Coronary artery (tissue), 2 donors: ENCODE measurements at regions not wholly inside any gene's neighbourhood (a gene's known extent, or its start where the extent isn't known, plus 50 kb on each side); places are given as distances from the start of the nearest gene placed in this dataset.

Experiments used
- DNase-seq: peaks from one replicate; pipeline ENCODE4 v3.0.0-alpha.2; 2017; ENCODE audit warnings: low spot score
- H3K27ac ChIP-seq, 2 donors: fragments of 200-600 bp; sonication (generic); one replicate each; pipeline ENCODE4 v1.5.1; 2016 to 2019
- H3K4me3 ChIP-seq: fragments of 200-600 bp; sonication (generic); 2 replicates; pipeline ENCODE4 v1.5.1; 2016; ENCODE audit warnings: mild to moderate bottlenecking, moderate library complexity
- CTCF ChIP-seq: fragments of 200-600 bp; sonication (generic); IDR thresholded peaks from one replicate; pipeline ENCODE4 v1.5.1; 2019; ENCODE audit warnings: antibody characterized with exemption

- Histone ChIP-seq H3K4me3 (no peak overlapping the region), H3K27ac (no peak overlapping the region)
- DNase-seq = no peak
- no peak for TF ChIP-seq CTCF
These were observed 413.4 kb upstream of the AGA start for GRCh38 chr4:177855507-177856197.

GRCh38 chr4:177860171-177860570 lies 417.9 kb upstream of the AGA start:
- no peak for DNase-seq
- no peak overlapping the region for H3K4me3 ChIP-seq
- TF ChIP-seq CTCF = no peak

GRCh38 chr4:177861551-177862094 lies 419.4 kb upstream of the AGA start:
- H3K27ac ChIP-seq = no peak overlapping the region
- DNase-seq = no peak
- no peak for TF ChIP-seq CTCF
- H3K4me3 ChIP-seq = no peak overlapping the region

More at GRCh38 chr4:177860171-177860570, 417.9 kb upstream of the AGA start:
- no peak overlapping the region for H3K27ac ChIP-seq

GRCh38 chr4:177862541-177863176 lies 420.4 kb upstream of the AGA start:
- TF ChIP-seq CTCF = no peak
- no peak for DNase-seq
- H3K27ac ChIP-seq = no peak overlapping the region
- H3K4me3 ChIP-seq = no peak overlapping the region

DNA sequence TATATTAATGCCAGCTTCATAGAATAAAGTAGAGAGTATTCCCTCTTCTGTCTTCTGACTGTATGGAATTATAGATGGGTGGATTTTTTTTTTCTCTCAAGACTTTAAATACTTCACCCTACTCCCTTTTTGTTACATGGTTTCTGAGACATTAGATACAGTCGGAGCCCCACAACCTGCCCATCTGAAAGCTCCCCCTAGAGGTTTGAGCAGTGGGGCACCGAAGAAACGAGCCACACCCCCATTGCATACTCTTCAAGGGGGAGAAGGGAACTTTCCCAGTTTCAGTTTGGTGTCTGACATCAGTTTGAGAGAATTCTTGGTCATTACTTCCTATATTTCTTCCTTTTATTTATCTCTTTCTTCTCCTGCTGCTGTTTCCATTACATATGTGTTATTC lies 437.6 kb upstream of the AGA start:
- no peak for DNase-seq
- no peak overlapping the region for H3K27ac ChIP-seq
- TF ChIP-seq CTCF = no peak
- H3K4me3 ChIP-seq = no peak overlapping the region

- TF ChIP-seq CTCF = no peak
- Histone ChIP-seq H3K27ac (no peak overlapping the region), H3K4me3 (no peak overlapping the region)
- no peak for DNase-seq
These were observed 452.9 kb upstream of the AGA start for GRCh38 chr4:177895136-177895535.

DNA sequence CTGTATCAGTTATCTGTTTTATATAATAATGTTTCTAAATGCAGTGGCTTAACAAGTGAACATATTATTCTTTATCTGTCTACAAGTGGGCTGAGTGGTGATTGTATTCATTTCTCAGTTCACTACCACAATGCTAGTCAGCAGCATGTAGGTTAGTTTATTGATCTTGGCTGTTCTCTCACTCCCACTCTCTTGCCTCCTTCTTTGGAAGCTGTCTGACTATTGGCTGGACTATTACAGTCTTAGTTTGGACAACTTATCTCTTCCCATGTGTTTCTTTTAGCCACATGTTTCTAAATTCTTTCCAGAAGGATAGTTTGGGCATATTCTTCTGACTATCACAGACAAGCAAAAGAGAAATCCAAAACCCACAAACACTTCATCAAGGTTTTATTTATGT lies 459.5 kb upstream of the AGA start:
- H3K4me3 ChIP-seq = no peak overlapping the region
- TF ChIP-seq CTCF = no peak
- H3K27ac ChIP-seq = no peak overlapping the region
- no peak for DNase-seq
